Lung (tissue), 11 donors: ENCODE measurements at regions not wholly inside any gene's neighbourhood (a gene's known extent, or its start where the extent isn't known, plus 50 kb on each side); places are given as distances from the start of the nearest gene placed in this dataset.

Experiments used
- ATAC-seq: fragments of 200-7000 bp; cut with Tn5 transposase; one replicate; pipeline ENCODE4 v1.9.1; 2020; ENCODE audit warnings: moderate number of reproducible peaks; ENCODE audit not compliant: insufficient read depth, low FRiP score
- DNase-seq, 3 donors: peaks; one replicate each; pipeline ENCODE4 v3.0.0-alpha.2; 2013 to 2017
- H3K27ac ChIP-seq, 2 donors: one replicate each; pipeline ENCODE4 v1.5.1; 2013; ENCODE audit warnings: mild to moderate bottlenecking in 2 of 2, moderate library complexity in 2 of 2, control low read depth in 1 of 2, inconsistent platforms in 1 of 2, low read depth in 1 of 2, low read length in 1 of 2
- H3K27me3 ChIP-seq, 3 donors: one replicate each; pipeline ENCODE4 v1.5.1; 2013; ENCODE audit warnings: low read length in 2 of 3; ENCODE audit not compliant: control insufficient read depth in 3 of 3, insufficient read depth in 3 of 3
- H3K36me3 ChIP-seq, 4 donors: one replicate each; pipeline ENCODE4 v1.5.1; 2013; ENCODE audit warnings: low read length in 4 of 4, mild to moderate bottlenecking in 1 of 4, moderate library complexity in 1 of 4; ENCODE audit not compliant: control insufficient read depth in 4 of 4, insufficient read depth in 4 of 4
- H3K4me1 ChIP-seq, 5 donors: one replicate each; pipeline ENCODE4 v1.5.1; 2013; ENCODE audit warnings: low read length in 5 of 5, mild to moderate bottlenecking in 2 of 5, moderate library complexity in 1 of 5; ENCODE audit not compliant: control insufficient read depth in 5 of 5, insufficient read depth in 5 of 5
- H3K4me3 ChIP-seq: one replicate; pipeline ENCODE4 v1.5.1; 2013; ENCODE audit warnings: mild to moderate bottlenecking, control low read depth, moderate library complexity
- H3K9ac ChIP-seq, 2 donors: one replicate each; pipeline ENCODE4 v1.5.1; 2013; ENCODE audit warnings: low read length in 2 of 2, control low read depth in 1 of 2; ENCODE audit not compliant: insufficient read depth in 1 of 2
- H3K9me3 ChIP-seq, 4 donors: one replicate each; pipeline ENCODE4 v1.5.1; 2013; ENCODE audit warnings: low read length in 3 of 4, mild to moderate bottlenecking in 1 of 4, moderate library complexity in 1 of 4; ENCODE audit not compliant: control insufficient read depth in 4 of 4, insufficient read depth in 3 of 4
- WGBS, 2 donors: extraction: QIAGEN DNeasy Blood & Tissue Kit; methylation state at CpG; one replicate each; pipeline ENCODE4 v1.1.7; 2013; 5-methylcytosine and 5-hydroxymethylcytosine counted together
- TF ChIP-seq, protein P1 (sequence below): IDR thresholded peaks from 2 replicates; pipeline ENCODE4 v1.5.1; 2012; ENCODE audit warnings: mild to moderate bottlenecking; ENCODE audit errors: control extremely low read depth, extremely low read depth
- donor health status: control.
- donor health status: control.
- donor health status: Bipolar disorder and iron deficiency.
- donor health status: healthy.
- donor health status: DM: yes; HTN: yes; CAD: no.

DNA sequence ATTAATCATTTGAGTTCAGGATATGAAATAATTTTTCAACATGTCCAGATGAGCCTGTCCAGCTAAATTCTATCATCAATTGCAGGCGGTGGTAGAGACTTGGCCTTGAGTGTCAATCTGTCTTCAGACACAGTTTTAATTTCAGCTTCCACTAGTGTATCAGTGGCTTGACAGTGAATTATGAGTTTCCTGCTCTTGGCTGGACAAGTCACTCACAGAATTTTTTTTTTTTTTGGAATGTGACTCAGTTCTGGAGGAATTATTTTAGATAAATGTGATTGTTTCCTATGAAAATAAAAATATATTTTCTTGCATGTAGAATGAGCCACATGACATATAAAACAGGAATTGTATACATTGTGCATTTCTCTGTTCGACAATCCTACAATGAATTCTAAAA, 319.9 kb upstream of the AKR1E2 start:
- ATAC-seq = no peak
- no peak overlapping the region for H3K4me3 ChIP-seq
- H3K9me3 ChIP-seq = no peaks in the 10 kb centered on the region
- DNase-seq = no peak
- no peak overlapping the region for H3K9ac ChIP-seq
- no peaks in the 10 kb centered on the region for H3K27me3 ChIP-seq
- H3K36me3 ChIP-seq = no peaks in the 10 kb centered on the region
- H3K4me1 ChIP-seq = peaks cover 0 to 11% (median 0%) of the 10 kb centered on the region in 5 donors
- H3K27ac ChIP-seq = no peak overlapping the region
- TF ChIP-seq, protein P1, sequence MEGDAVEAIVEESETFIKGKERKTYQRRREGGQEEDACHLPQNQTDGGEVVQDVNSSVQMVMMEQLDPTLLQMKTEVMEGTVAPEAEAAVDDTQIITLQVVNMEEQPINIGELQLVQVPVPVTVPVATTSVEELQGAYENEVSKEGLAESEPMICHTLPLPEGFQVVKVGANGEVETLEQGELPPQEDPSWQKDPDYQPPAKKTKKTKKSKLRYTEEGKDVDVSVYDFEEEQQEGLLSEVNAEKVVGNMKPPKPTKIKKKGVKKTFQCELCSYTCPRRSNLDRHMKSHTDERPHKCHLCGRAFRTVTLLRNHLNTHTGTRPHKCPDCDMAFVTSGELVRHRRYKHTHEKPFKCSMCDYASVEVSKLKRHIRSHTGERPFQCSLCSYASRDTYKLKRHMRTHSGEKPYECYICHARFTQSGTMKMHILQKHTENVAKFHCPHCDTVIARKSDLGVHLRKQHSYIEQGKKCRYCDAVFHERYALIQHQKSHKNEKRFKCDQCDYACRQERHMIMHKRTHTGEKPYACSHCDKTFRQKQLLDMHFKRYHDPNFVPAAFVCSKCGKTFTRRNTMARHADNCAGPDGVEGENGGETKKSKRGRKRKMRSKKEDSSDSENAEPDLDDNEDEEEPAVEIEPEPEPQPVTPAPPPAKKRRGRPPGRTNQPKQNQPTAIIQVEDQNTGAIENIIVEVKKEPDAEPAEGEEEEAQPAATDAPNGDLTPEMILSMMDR = no peak
- 74 to 83% methylated on average over 2 of the region's 2 CpGs for WGBS, 2 donors

DNA sequence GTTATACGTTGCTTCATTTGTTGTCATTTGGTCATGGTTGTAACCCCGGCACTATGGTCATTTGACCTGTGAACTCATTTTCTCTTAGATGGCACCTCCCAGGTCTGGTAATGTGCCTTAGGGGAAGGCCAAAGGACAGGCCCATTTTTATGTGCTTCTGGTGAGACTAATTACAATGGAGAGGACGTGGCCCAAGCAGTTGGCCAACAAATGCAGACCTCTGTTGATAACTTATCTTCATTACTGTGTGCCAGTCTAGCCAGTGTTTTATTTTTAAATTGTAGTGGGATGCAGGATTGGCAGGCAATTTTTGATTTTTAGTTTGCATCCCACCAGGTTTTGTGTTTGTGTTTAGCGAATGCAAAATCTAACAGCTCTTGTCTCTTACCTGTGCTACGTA, 321.5 kb upstream of the AKR1E2 start:
- Histone ChIP-seq H3K27me3 (no peaks in the 10 kb centered on the region), H3K9ac (no peak overlapping the region), H3K4me1 (peaks cover 0 to 8% (median 1%) of the 10 kb centered on the region in 5 donors), H3K27ac (no peak overlapping the region), H3K4me3 (no peak overlapping the region), H3K36me3 (no peaks in the 10 kb centered on the region), H3K9me3 (no peaks in the 10 kb centered on the region)
- TF ChIP-seq, protein P1 = no peak
- ATAC-seq (no peak), DNase-seq (no peak)
- 96 to 97% methylated on average over 5 of the region's 5 CpGs for WGBS, 2 donors

DNA sequence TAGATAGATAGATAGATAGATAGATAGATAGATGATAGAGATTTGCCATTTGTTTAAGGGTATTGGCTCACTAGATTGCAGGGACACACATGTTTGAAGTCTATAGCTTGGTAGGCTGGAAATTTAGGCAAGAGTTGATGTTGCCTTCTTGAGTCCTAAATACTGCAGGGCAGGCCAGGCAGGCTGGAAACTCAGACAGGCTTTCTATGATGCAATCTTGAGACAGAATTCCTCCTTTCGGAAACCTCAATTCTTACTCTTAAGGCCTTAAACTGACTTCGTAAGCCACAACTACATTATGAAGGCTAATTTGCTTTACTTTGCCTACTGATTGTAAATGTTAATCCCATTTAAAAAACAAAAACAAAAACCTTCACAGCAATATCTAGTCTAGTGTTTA, 322.9 kb upstream of the AKR1E2 start:
- Histone ChIP-seq H3K9ac (no peak overlapping the region), H3K4me1 (peaks cover 0 to 20% (median 2%) of the 10 kb centered on the region in 5 donors), H3K36me3 (no peaks in the 10 kb centered on the region), H3K27me3 (no peaks in the 10 kb centered on the region), H3K27ac (no peak overlapping the region), H3K9me3 (no peaks in the 10 kb centered on the region), H3K4me3 (no peak overlapping the region)
- 87 to 93% methylated on average over 2 of the region's 2 CpGs for WGBS, 2 donors
- no peak for ATAC-seq
- TF ChIP-seq, protein P1 = no peak
- DNase-seq = no peak

DNA sequence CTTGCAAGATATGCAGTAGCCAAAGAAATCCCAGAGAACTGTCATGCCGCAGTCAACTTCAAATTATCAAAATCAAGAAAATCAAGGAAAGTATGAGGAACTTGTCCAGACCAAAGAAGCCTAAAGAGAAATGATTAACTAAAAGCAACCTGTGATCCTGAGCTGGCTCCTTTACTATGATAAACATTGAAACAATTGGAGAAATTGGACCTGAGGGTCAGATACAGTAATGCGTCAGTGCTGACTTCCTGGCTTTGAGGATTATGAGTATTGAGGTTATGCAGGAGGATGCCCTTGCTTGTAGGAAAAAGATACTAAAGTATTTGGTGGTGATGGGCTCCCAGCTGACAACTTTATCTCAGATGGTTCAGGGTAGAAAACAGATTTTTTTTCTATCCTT, 324.7 kb upstream of the AKR1E2 start:
- H3K27me3 ChIP-seq = no peaks in the 10 kb centered on the region
- TF ChIP-seq, protein P1 = no peak
- no peak overlapping the region for H3K27ac ChIP-seq
- no peak overlapping the region for H3K9ac ChIP-seq
- ATAC-seq = no peak
- H3K36me3 ChIP-seq = no peaks in the 10 kb centered on the region
- WGBS, 2 donors = 88 to 91% methylated on average over 2 of the region's 2 CpGs
- no peaks in the 10 kb centered on the region for H3K9me3 ChIP-seq
- no peak overlapping the region for H3K4me3 ChIP-seq
- DNase-seq = no peak
- peaks cover 0 to 20% (median 3%) of the 10 kb centered on the region in 5 donors for H3K4me1 ChIP-seq
